HepG2 (cell line): ENCODE measurements at regions not wholly inside any gene's neighbourhood (a gene's known extent, or its start where the extent isn't known, plus 50 kb on each side); places are given as distances from the start of the nearest gene placed in this dataset.

Experiments used
- ATAC-seq: fragments of 200-7000 bp; cut with Tn5 transposase; 3 replicates; pipeline ENCODE4 v1.9.1; 2020; ENCODE audit warnings: mild to moderate bottlenecking, moderate library complexity
- BruUV-seq: library from RNA; stranded (reverse); fragments of 400-500 nt; replicated peaks from 2 replicates; lab custom pipeline; 2021; lab: Mats Ljungman, UMichigan
- CTCF ChIA-PET: fragments of 300-600 bp; formaldehyde crosslinking; extraction: SDS; loops from one replicate; lab custom pipeline; 2021; ENCODE audit warnings: low total read pairs, inconsistent platforms, low intra/inter-chr PET ratio; lab: Yijun Ruan, JAX
- POLR2A ChIA-PET: fragments of 350-600 bp; sonication (Branson Sonifier 250); formaldehyde crosslinking; loops from one replicate; lab custom pipeline; 2020; ENCODE audit warnings: antibody characterized with exemption, inconsistent platforms; lab: Yijun Ruan, JAX
- DNase-seq: peaks from one replicate; pipeline ENCODE4 v3.0.0-alpha.2; 2015; ENCODE audit warnings: low spot score
- FAIRE-seq: peaks from 3 replicates; lab custom pipeline; 2011; peaks lifted over from hg19 to GRCh38; lab: Jason Lieb, UNC
- H2AFZ ChIP-seq: one replicate; pipeline ENCODE4 v1.6.1; 2011; ENCODE audit warnings: low read length, inconsistent platforms
- H3K27ac ChIP-seq: fragments of 300-600 bp; 3 replicates; pipeline ENCODE4 v1.8.0; 2011; ENCODE audit warnings: mixed run types, mild to moderate bottlenecking, mixed read lengths, low read length, inconsistent platforms; ENCODE audit not compliant: insufficient read depth; ENCODE audit errors: extremely low read length
- H3K27me3 ChIP-seq, 2 experiments: fragments of 200-600 bp in 1 of 2; 2 replicates in 1 of 2; 3 replicates in 1 of 2; pipeline versions ENCODE4 v1.6.0 to v1.8.0; 2011; ENCODE audit warnings: low read length in 2 of 2, mild to moderate bottlenecking in 2 of 2, moderate library complexity in 2 of 2, inconsistent platforms in 1 of 2; ENCODE audit not compliant: insufficient read depth in 2 of 2, control insufficient read depth in 1 of 2
- H3K36me3 ChIP-seq, 2 experiments: fragments of 200-600 bp in 1 of 2; replicated peaks in 1 of 2; 2 replicates in 1 of 2; 3 replicates in 1 of 2; pipeline versions ENCODE4 v1.5.1 to v1.8.0; 2011; ENCODE audit warnings: low read length in 2 of 2, inconsistent platforms in 1 of 2; ENCODE audit not compliant: insufficient read depth in 2 of 2, control insufficient read depth in 1 of 2
- H3K4me1 ChIP-seq: 2 replicates; pipeline ENCODE4 v1.5.1; 2012; ENCODE audit warnings: low read length, inconsistent platforms; ENCODE audit not compliant: insufficient read depth
- H3K4me2 ChIP-seq: 2 replicates; pipeline ENCODE4 v1.6.0; 2011; ENCODE audit warnings: low read depth, low read length, inconsistent platforms
- H3K4me3 ChIP-seq, 3 experiments: fragments of 200-600 bp in 1 of 3; sonication (generic), shearing (Covaris generic) in 1 of 3; replicated peaks in 1 of 3; 2 replicates each; pipeline ENCODE4 v1.5.1; 2011 to 2016; ENCODE audit warnings: low read length in 3 of 3, inconsistent platforms in 2 of 3, low read depth in 2 of 3, mild to moderate bottlenecking in 2 of 3, control low read depth in 1 of 3, mixed read lengths in 1 of 3; ENCODE audit not compliant: insufficient read depth in 1 of 3
- H3K79me2 ChIP-seq: one replicate; pipeline ENCODE4 v1.6.1; 2011; ENCODE audit warnings: low read length, inconsistent platforms; ENCODE audit not compliant: insufficient read depth
- H3K9ac ChIP-seq: 2 replicates; pipeline ENCODE4 v1.6.0; 2011; ENCODE audit warnings: mild to moderate bottlenecking, low read depth, low read length, inconsistent platforms; ENCODE audit not compliant: insufficient read depth
- H3K9me3 ChIP-seq: 2 replicates; pipeline ENCODE4 v1.5.1; 2012; ENCODE audit warnings: mild to moderate bottlenecking, low read length
- H4K20me1 ChIP-seq: 2 replicates; pipeline ENCODE4 v1.6.0; 2011; ENCODE audit warnings: inconsistent platforms, mild to moderate bottlenecking, low read length, moderate library complexity; ENCODE audit not compliant: insufficient read depth
- BCL6 ChIP-seq: IDR thresholded peaks from 2 replicates; pipeline ENCODE4 v1.6.1; 2016; ENCODE audit warnings: missing genetic modification reagents, missing compliant biosample characterization
- EZH2 ChIP-seq: conservative IDR thresholded peaks from 2 replicates; pipeline ENCODE4 v1.6.1; 2012; ENCODE audit warnings: mild to moderate bottlenecking, low read depth, low read length, moderate library complexity
- HNRNPH1 ChIP-seq: fragments of 200-400 bp; formaldehyde crosslinking; optimal IDR thresholded peaks from 2 replicates; pipeline ENCODE3; 2017; ENCODE audit warnings: mild to moderate bottlenecking, low read depth, low read length
- NCOR1 ChIP-seq: fragments of 200-600 bp; sonication (generic); IDR thresholded peaks from 2 replicates; pipeline ENCODE4 v1.7.0; 2017; ENCODE audit warnings: antibody characterized with exemption, low read length, borderline replicate concordance
- SIN3A ChIP-seq: IDR thresholded peaks from 2 replicates; pipeline ENCODE4 v1.6.1; 2011; ENCODE audit warnings: low read depth, mild to moderate bottlenecking, control low read depth, low read length, borderline replicate concordance
- THAP11 ChIP-seq: IDR thresholded peaks from 2 replicates; pipeline ENCODE4 v1.6.1; 2016; ENCODE audit warnings: missing biosample characterization, missing genetic modification reagents
- ZFP41 ChIP-seq: sonication (generic); formaldehyde crosslinking; IDR thresholded peaks from 2 replicates; pipeline ENCODE4 v1.4.0; 2020; ENCODE audit warnings: mild to moderate bottlenecking, missing genetic modification reagents, borderline replicate concordance
- ZNF589 ChIP-seq: sonication (generic); formaldehyde crosslinking; conservative IDR thresholded peaks from 2 replicates; pipeline ENCODE4 v1.8.0; 2022; ENCODE audit warnings: mild to moderate bottlenecking, moderate library complexity, missing genetic modification reagents
- ZZZ3 ChIP-seq: sonication (generic); formaldehyde crosslinking; IDR thresholded peaks from 2 replicates; pipeline ENCODE4 v1.4.0; 2020; ENCODE audit warnings: missing genetic modification reagents, mild to moderate bottlenecking, borderline replicate concordance
- WGBS: methylation state at CpG from one replicate; pipeline ENCODE4 v1.1.6; 2017; ENCODE audit warnings: low lambda C conversion rate; 5-methylcytosine and 5-hydroxymethylcytosine counted together
- in situ Hi-C: cut with HindIII; loops from 2 replicates; pipeline ENCODE4 v1.10.0; 2017; ENCODE audit warnings: low pct_unique_long_range_greater_than_20kb; ENCODE audit not compliant: extremely low pct_ligation_motif_present
- intact Hi-C: fragments of 100-400 bp; cut with micrococcal nuclease; formaldehyde crosslinking; loops from one replicate; pipeline ENCODE4 v1.10.0; 2022; ENCODE audit not compliant: unreplicated experiment
- TF ChIP-seq, protein P1 (sequence below): sonication (generic); formaldehyde crosslinking; IDR thresholded peaks from 2 replicates; pipeline ENCODE4 v1.8.1; 2023; ENCODE audit warnings: mild to moderate bottlenecking, missing genetic modification reagents, borderline replicate concordance
- TF ChIP-seq, protein P2 (sequence below): sonication (generic); formaldehyde crosslinking; IDR thresholded peaks from 2 replicates; pipeline ENCODE4 v1.4.0; 2020; ENCODE audit warnings: missing genetic modification reagents
- TF ChIP-seq, protein P3 (sequence below): conservative IDR thresholded peaks from 2 replicates; pipeline ENCODE4 v1.6.1; 2018; ENCODE audit warnings: missing genetic modification reagents
- TF ChIP-seq, protein P4 (sequence below): sonication (generic); formaldehyde crosslinking; IDR thresholded peaks from 2 replicates; pipeline ENCODE4 v1.8.0; 2022; ENCODE audit warnings: mild to moderate bottlenecking, missing genetic modification reagents, moderate library complexity

DNA sequence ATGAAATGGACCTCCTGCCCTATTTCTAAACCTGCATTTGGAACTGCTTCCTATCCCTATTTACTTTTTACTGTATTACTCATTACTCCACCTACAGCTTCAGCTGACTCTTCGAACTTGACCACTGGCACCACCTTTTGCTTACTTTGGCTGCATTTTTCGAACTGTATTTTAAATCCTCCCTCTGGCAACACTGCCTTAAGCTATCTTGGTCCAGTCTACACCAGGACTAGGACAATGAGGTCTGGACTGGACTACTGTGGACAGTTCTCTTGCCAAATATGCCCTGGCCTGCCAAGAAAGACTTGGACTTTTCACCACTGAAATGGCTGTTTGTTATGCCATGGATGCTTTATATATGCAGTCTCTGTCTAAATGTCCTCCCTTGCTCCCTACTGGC is 328.1 kb downstream of the BTG1 start (continued):
- TF ChIP-seq, protein P1, sequence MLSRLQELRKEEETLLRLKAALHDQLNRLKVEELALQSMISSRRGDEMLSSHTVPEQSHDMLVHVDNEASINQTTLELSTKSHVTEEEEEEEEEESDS (CRISPR knock-in tag) = no peak
- no peak for TF ChIP-seq EZH2
- no peak for TF ChIP-seq ZNF589 (CRISPR knock-in tag)

DNA sequence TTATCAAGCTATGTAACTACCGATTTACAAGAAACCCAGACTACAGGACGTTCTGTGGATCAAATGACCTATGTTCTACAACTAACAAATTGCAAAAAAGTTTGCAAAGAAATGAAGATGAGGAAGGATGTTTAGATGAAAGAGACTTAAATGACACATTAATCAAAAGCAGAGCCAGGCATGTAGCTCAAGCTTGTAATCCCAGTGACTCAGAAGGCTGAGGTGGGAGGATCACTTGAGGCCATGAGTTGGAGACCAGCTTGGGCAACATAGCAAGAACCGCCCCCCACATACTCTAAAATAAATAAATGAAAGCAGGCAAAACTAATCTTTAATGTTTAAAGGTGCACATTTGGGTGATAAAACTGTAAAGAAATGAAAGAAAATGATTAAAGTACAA is 331.9 kb downstream of the BTG1 start:
- CTCF ChIA-PET = no interaction called here
- in situ Hi-C loops = loop anchor here (10.0 kb wide), 2 partner anchors 331 to 761 kb away; partner anchors contain the start of gene BTG1
- FAIRE-seq = no peak
- TF ChIP-seq, protein P2, sequence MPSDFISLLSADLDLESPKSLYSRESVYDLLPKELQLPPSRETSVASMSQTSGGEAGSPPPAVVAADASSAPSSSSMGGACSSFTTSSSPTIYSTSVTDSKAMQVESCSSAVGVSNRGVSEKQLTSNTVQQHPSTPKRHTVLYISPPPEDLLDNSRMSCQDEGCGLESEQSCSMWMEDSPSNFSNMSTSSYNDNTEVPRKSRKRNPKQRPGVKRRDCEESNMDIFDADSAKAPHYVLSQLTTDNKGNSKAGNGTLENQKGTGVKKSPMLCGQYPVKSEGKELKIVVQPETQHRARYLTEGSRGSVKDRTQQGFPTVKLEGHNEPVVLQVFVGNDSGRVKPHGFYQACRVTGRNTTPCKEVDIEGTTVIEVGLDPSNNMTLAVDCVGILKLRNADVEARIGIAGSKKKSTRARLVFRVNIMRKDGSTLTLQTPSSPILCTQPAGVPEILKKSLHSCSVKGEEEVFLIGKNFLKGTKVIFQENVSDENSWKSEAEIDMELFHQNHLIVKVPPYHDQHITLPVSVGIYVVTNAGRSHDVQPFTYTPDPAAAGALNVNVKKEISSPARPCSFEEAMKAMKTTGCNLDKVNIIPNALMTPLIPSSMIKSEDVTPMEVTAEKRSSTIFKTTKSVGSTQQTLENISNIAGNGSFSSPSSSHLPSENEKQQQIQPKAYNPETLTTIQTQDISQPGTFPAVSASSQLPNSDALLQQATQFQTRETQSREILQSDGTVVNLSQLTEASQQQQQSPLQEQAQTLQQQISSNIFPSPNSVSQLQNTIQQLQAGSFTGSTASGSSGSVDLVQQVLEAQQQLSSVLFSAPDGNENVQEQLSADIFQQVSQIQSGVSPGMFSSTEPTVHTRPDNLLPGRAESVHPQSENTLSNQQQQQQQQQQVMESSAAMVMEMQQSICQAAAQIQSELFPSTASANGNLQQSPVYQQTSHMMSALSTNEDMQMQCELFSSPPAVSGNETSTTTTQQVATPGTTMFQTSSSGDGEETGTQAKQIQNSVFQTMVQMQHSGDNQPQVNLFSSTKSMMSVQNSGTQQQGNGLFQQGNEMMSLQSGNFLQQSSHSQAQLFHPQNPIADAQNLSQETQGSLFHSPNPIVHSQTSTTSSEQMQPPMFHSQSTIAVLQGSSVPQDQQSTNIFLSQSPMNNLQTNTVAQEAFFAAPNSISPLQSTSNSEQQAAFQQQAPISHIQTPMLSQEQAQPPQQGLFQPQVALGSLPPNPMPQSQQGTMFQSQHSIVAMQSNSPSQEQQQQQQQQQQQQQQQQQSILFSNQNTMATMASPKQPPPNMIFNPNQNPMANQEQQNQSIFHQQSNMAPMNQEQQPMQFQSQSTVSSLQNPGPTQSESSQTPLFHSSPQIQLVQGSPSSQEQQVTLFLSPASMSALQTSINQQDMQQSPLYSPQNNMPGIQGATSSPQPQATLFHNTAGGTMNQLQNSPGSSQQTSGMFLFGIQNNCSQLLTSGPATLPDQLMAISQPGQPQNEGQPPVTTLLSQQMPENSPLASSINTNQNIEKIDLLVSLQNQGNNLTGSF (CRISPR knock-in tag) = no peak
- no peak for TF ChIP-seq ZFP41 (CRISPR knock-in tag)
- TF ChIP-seq, protein P3, sequence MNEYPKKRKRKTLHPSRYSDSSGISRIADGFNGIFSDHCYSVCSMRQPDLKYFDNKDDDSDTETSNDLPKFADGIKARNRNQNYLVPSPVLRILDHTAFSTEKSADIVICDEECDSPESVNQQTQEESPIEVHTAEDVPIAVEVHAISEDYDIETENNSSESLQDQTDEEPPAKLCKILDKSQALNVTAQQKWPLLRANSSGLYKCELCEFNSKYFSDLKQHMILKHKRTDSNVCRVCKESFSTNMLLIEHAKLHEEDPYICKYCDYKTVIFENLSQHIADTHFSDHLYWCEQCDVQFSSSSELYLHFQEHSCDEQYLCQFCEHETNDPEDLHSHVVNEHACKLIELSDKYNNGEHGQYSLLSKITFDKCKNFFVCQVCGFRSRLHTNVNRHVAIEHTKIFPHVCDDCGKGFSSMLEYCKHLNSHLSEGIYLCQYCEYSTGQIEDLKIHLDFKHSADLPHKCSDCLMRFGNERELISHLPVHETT (CRISPR knock-in tag) = no peak
- no peak for TF ChIP-seq SIN3A
- TF ChIP-seq ZZZ3 (CRISPR knock-in tag) = no peak
- TF ChIP-seq HNRNPH1 = no peak
- TF ChIP-seq THAP11 (CRISPR knock-in tag) = no peak
- TF ChIP-seq, protein P4, sequence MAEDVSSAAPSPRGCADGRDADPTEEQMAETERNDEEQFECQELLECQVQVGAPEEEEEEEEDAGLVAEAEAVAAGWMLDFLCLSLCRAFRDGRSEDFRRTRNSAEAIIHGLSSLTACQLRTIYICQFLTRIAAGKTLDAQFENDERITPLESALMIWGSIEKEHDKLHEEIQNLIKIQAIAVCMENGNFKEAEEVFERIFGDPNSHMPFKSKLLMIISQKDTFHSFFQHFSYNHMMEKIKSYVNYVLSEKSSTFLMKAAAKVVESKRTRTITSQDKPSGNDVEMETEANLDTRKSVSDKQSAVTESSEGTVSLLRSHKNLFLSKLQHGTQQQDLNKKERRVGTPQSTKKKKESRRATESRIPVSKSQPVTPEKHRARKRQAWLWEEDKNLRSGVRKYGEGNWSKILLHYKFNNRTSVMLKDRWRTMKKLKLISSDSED (CRISPR knock-in tag) = no peak
- no peak for TF ChIP-seq BCL6 (CRISPR knock-in tag)
- no peak for TF ChIP-seq NCOR1

More for the DNA sequence above, 331.9 kb downstream of the BTG1 start:
- Histone ChIP-seq H3K36me3 (no peaks in the 10 kb centered on the region), H2AFZ (no peak overlapping the region), H3K4me3 (no peak overlapping the region), H3K4me2 (no peak overlapping the region), H3K4me1 (0 out of 2 replicates have a peak, but pooled peaks cover 5% of the 10 kb centered on the region), H3K79me2 (no peaks in the 10 kb centered on the region), H3K9ac (no peak overlapping the region), H4K20me1 (no peaks in the 10 kb centered on the region), H3K27me3 (no peaks in the 10 kb centered on the region), H3K27ac (no peak overlapping the region), H3K9me3 (no peaks in the 10 kb centered on the region)
- BruUV-seq = no TSS peak
- intact Hi-C loops = no loop called here
- WGBS = 51% methylated on average over 3 of the region's 3 CpGs
- POLR2A ChIA-PET = no interaction called here
- DNase-seq (no peak), ATAC-seq (no peak)
